ENCODE measurements at regions not wholly inside any gene's neighbourhood (a gene's known extent, or its start where the extent isn't known, plus 50 kb on each side); places are given as distances from the start of the nearest gene placed in this dataset.
A peak's percentile ranks its signal among the peaks of the same experiment; 100 is the strongest.

DNA sequence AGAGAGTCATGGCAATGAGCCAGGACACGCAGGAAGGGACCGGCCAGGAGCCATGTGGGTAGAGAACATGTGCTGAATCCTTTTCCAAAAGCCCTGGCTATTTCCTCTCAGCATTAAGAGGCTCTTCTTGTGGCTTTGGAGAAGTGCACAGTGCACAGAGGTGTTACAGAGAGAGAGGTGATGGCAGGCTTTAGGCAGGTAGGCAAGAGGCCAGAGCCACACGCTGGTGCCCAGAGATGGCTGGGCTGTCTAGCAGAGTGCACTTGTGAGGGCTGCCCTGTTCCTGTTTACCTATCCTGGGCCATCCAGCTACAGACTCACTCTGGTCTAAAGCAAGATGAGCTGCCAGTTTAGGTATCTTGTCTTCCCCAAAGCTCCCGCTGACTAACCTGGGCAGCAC lies 402.6 kb downstream of the OCA2 start:
- WGBS (ENCODE audit: extremely low coverage, insufficient coverage, insufficient read length), result no CpG with 5 or more reads among the region's 4 CpGs
- no peak overlapping the region for H4K8ac ChIP-seq (ENCODE audit: low read depth, low read length)
- H4K12ac ChIP-seq (ENCODE audit: low read depth, low read length), result no peak overlapping the region
- peak overlapping the region; percentile 73 for H2AK5ac ChIP-seq (ENCODE audit: low read length)
- H3K9me3 ChIP-seq (ENCODE audit: insufficient read depth, low read depth, low read length), result peaks cover 6% of the 10 kb centered on the region
- no peaks in the 10 kb centered on the region for H3K79me2 ChIP-seq (ENCODE audit: control insufficient read depth, insufficient read depth, low read length, poor library complexity)
- H2AFZ ChIP-seq (ENCODE audit: insufficient read depth, low read length, poor library complexity), result no peak overlapping the region
- no peaks in the 10 kb centered on the region for H3K36me3 ChIP-seq (ENCODE audit: control insufficient read depth in 1 of 2, insufficient read depth in 2 of 2, low read length in 2 of 2)
- H3K4me1 ChIP-seq (ENCODE audit: control insufficient read depth in 1 of 2, insufficient read depth in 2 of 2, low read length in 2 of 2), result peaks cover 0 to 2% of the 10 kb centered on the region in 2 experiments
- peaks cover 9% of the 10 kb centered on the region for H3K79me1 ChIP-seq (ENCODE audit: low read length)
- no peak overlapping the region for H3K23ac ChIP-seq (ENCODE audit: low read length)
- H4K91ac ChIP-seq (ENCODE audit: low read depth, low read length), result peak overlapping the region; percentile 3
- H2BK12ac ChIP-seq (ENCODE audit: low read length), result peak overlapping the region; percentile 42
- H2BK120ac ChIP-seq (ENCODE audit: insufficient read depth, low read length, poor library complexity), result no peak overlapping the region
- H3K4ac ChIP-seq (ENCODE audit: low read depth, low read length), result no peak overlapping the region
- H3K27ac ChIP-seq (ENCODE audit: low read depth, low read length), result no peak overlapping the region
- no peaks in the 10 kb centered on the region for H3K27me3 ChIP-seq (ENCODE audit: insufficient read depth, low read length)
- H3K14ac ChIP-seq (ENCODE audit: low read length), result no peak overlapping the region
- H3K18ac ChIP-seq (ENCODE audit: low read length), result no peak overlapping the region
- no peak overlapping the region for H2BK5ac ChIP-seq (ENCODE audit: low read depth, low read length, poor library complexity)
- H3K9ac ChIP-seq (ENCODE audit: low read length), result no peak overlapping the region
- no peak overlapping the region for H3K4me3 ChIP-seq (ENCODE audit: low read depth, low read length)
- no peak for DNase-seq
- H3K4me2 ChIP-seq (ENCODE audit: low read length), result no peak overlapping the region

DNA sequence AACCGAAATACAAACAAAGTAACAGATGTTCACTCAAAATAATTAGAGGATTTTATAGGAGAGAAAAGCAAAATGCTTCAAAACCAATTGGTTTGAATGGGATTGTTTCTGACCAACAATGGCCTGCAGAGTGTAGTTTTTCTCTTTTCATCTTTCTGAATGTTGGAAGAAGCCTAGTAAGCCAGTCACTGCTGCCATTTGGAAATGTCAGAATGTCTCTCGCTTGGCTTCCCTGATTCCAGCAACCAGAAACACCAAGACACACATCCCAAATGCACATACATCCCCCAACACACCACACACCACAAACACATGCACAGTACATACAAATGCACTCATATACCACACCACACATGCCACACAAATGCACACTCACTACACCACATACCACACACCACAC lies 403.4 kb downstream of the OCA2 start:
- Histone ChIP-seq H3K23ac (ENCODE audit: low read length) (no peak overlapping the region), H2BK5ac (ENCODE audit: low read depth, low read length, poor library complexity) (no peak overlapping the region), H3K9ac (ENCODE audit: low read length) (no peak overlapping the region), H3K4me1 (ENCODE audit: control insufficient read depth in 1 of 2, insufficient read depth in 2 of 2, low read length in 2 of 2) (peaks cover 0 to 2% of the 10 kb centered on the region in 2 experiments), H3K14ac (ENCODE audit: low read length) (no peak overlapping the region), H3K4ac (ENCODE audit: low read depth, low read length) (no peak overlapping the region), H4K91ac (ENCODE audit: low read depth, low read length) (no peak overlapping the region), H3K4me3 (ENCODE audit: low read depth, low read length) (peak overlapping the region; percentile 16), H2AFZ (ENCODE audit: insufficient read depth, low read length, poor library complexity) (no peak overlapping the region), H2BK12ac (ENCODE audit: low read length) (no peak overlapping the region), H2AK5ac (ENCODE audit: low read length) (no peak overlapping the region), H4K12ac (ENCODE audit: low read depth, low read length) (no peak overlapping the region), H3K79me1 (ENCODE audit: low read length) (peaks cover 9% of the 10 kb centered on the region), H3K79me2 (ENCODE audit: control insufficient read depth, insufficient read depth, low read length, poor library complexity) (no peaks in the 10 kb centered on the region), H3K9me3 (ENCODE audit: insufficient read depth, low read depth, low read length) (peaks cover 9% of the 10 kb centered on the region), H2BK120ac (ENCODE audit: insufficient read depth, low read length, poor library complexity) (no peak overlapping the region), H3K36me3 (ENCODE audit: control insufficient read depth in 1 of 2, insufficient read depth in 2 of 2, low read length in 2 of 2) (no peaks in the 10 kb centered on the region), H3K27me3 (ENCODE audit: insufficient read depth, low read length) (no peaks in the 10 kb centered on the region), H3K27ac (ENCODE audit: low read depth, low read length) (no peak overlapping the region), H3K18ac (ENCODE audit: low read length) (no peak overlapping the region), H4K8ac (ENCODE audit: low read depth, low read length) (no peak overlapping the region), H3K4me2 (ENCODE audit: low read length) (no peak overlapping the region)
- no CpG with 5 or more reads among the region's 2 CpGs for WGBS (ENCODE audit: extremely low coverage, insufficient coverage, insufficient read length)
- DNase-seq, result no peak

DNA sequence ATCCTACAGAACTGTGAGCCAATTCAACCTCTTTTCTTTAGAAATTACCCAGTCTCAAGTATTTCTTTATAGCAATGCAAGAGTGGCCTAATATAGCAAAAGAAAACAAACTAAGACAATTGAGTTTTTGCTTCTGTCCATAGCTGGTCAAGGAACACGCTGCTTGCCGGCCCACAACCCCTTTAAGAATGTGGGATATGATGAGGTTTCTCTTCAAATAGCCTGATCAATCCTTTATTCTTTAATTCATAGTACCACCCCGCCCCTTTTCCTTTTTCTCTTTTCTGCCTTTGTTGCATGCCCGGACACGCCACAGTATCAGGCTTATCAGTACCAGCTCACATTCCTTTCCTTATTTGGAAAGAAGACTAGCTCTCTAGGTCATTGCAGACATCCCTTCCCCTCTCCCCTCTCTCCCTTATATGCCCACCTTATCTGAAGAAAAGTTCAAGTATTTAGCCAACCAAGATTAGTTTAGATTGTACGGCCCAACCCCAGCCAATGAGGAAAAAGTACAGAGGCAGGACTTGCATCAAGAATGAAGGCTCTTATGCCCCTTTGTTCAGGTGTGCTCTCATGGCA lies 404.5 kb downstream of the OCA2 start:
- H3K27me3 ChIP-seq (ENCODE audit: insufficient read depth, low read length), result no peaks in the 10 kb centered on the region
- H3K27ac ChIP-seq (ENCODE audit: low read depth, low read length), result no peak overlapping the region
- peak overlapping the region; percentile 66 for H3K14ac ChIP-seq (ENCODE audit: low read length)
- peaks cover 9% of the 10 kb centered on the region for H3K9me3 ChIP-seq (ENCODE audit: insufficient read depth, low read depth, low read length)
- H3K4me2 ChIP-seq (ENCODE audit: low read length), result no peak overlapping the region
- H4K91ac ChIP-seq (ENCODE audit: low read depth, low read length), result peak overlapping the region; percentile 96
- no peak for DNase-seq
- H3K79me1 ChIP-seq (ENCODE audit: low read length), result peaks cover 9% of the 10 kb centered on the region
- H4K8ac ChIP-seq (ENCODE audit: low read depth, low read length), result peak overlapping the region; percentile 77
- H2AFZ ChIP-seq (ENCODE audit: insufficient read depth, low read length, poor library complexity), result no peak overlapping the region
- H3K36me3 ChIP-seq (ENCODE audit: control insufficient read depth in 1 of 2, insufficient read depth in 2 of 2, low read length in 2 of 2), result no peaks in the 10 kb centered on the region
- H3K18ac ChIP-seq (ENCODE audit: low read length), result no peak overlapping the region
- no peak overlapping the region for H3K23ac ChIP-seq (ENCODE audit: low read length)
- no peaks in the 10 kb centered on the region for H3K79me2 ChIP-seq (ENCODE audit: control insufficient read depth, insufficient read depth, low read length, poor library complexity)
- H3K4ac ChIP-seq (ENCODE audit: low read depth, low read length), result peak overlapping the region; percentile 70
- H4K12ac ChIP-seq (ENCODE audit: low read depth, low read length), result peak overlapping the region; percentile 41
- H2BK120ac ChIP-seq (ENCODE audit: insufficient read depth, low read length, poor library complexity), result peak overlapping the region; percentile 92
- H3K4me3 ChIP-seq (ENCODE audit: low read depth, low read length), result no peak overlapping the region
- no CpG with 5 or more reads among the region's 6 CpGs for WGBS (ENCODE audit: extremely low coverage, insufficient coverage, insufficient read length)
- H2BK5ac ChIP-seq (ENCODE audit: low read depth, low read length, poor library complexity), result peak overlapping the region; percentile 71
- peak overlapping the region; percentile 85 for H2BK12ac ChIP-seq (ENCODE audit: low read length)
- no peak overlapping the region for H3K9ac ChIP-seq (ENCODE audit: low read length)
- H2AK5ac ChIP-seq (ENCODE audit: low read length), result no peak overlapping the region
- H3K4me1 ChIP-seq (ENCODE audit: control insufficient read depth in 1 of 2, insufficient read depth in 2 of 2, low read length in 2 of 2), result peaks cover 0 to 2% of the 10 kb centered on the region in 2 experiments

- Histone ChIP-seq H3K18ac (ENCODE audit: low read length) (no peak overlapping the region), H2BK5ac (ENCODE audit: low read depth, low read length, poor library complexity) (no peak overlapping the region), H3K4me2 (ENCODE audit: low read length) (no peak overlapping the region), H2AK5ac (ENCODE audit: low read length) (no peak overlapping the region), H3K27ac (ENCODE audit: low read depth, low read length) (no peak overlapping the region), H3K4me1 (ENCODE audit: control insufficient read depth in 1 of 2, insufficient read depth in 2 of 2, low read length in 2 of 2) (peaks cover 0 to 2% of the 10 kb centered on the region in 2 experiments), H3K14ac (ENCODE audit: low read length) (no peak overlapping the region), H3K23ac (ENCODE audit: low read length) (no peak overlapping the region), H2BK12ac (ENCODE audit: low read length) (no peak overlapping the region), H4K8ac (ENCODE audit: low read depth, low read length) (no peak overlapping the region), H3K36me3 (ENCODE audit: control insufficient read depth in 1 of 2, insufficient read depth in 2 of 2, low read length in 2 of 2) (no peaks in the 10 kb centered on the region), H3K9ac (ENCODE audit: low read length) (no peak overlapping the region), H4K12ac (ENCODE audit: low read depth, low read length) (no peak overlapping the region), H4K91ac (ENCODE audit: low read depth, low read length) (peak overlapping the region; percentile 43), H3K27me3 (ENCODE audit: insufficient read depth, low read length) (no peaks in the 10 kb centered on the region), H2AFZ (ENCODE audit: insufficient read depth, low read length, poor library complexity) (no peak overlapping the region), H2BK120ac (ENCODE audit: insufficient read depth, low read length, poor library complexity) (no peak overlapping the region), H3K9me3 (ENCODE audit: insufficient read depth, low read depth, low read length) (peaks cover 6% of the 10 kb centered on the region), H3K4me3 (ENCODE audit: low read depth, low read length) (no peak overlapping the region), H3K79me2 (ENCODE audit: control insufficient read depth, insufficient read depth, low read length, poor library complexity) (no peaks in the 10 kb centered on the region), H3K4ac (ENCODE audit: low read depth, low read length) (no peak overlapping the region), H3K79me1 (ENCODE audit: low read length) (peaks cover 9% of the 10 kb centered on the region)
- no peak for DNase-seq
- no CpG with 5 or more reads among the region's 2 CpGs for WGBS (ENCODE audit: extremely low coverage, insufficient coverage, insufficient read length)
These were observed 405.8 kb downstream of the OCA2 start for GRCh38 chr15:27693280-27693679.
